ENCODE measurements at regions not wholly inside any gene's neighbourhood (a gene's known extent, or its start where the extent isn't known, plus 50 kb on each side); places are given as distances from the start of the nearest gene placed in this dataset.

DNA sequence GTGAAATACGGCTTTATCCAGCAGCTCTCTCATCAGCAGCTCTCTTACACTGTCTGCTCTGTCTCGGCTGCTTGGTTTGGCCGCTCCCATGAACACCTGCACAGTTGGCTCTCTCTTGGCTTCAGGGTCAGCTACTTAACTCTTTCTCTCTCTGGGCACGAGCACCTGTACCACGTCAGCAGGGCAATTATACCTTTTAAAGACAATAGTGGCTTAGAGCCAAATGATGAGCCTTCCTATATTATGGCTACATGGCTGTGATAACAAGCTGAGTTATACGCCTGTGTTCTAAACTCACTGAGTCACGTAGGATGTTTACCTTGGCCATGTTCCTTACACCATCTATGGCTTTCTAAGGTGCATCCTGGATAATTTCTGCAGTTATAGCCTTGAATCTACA, 69.2 kb upstream of the CTNND2 start:
- no peak overlapping the region for H3K27ac Mint-ChIP-seq (ENCODE audit: low read depth, unreplicated experiment)
- POLR2A ChIA-PET = no interaction called here
- no peaks in the 10 kb centered on the region for H3K36me3 Mint-ChIP-seq (ENCODE audit: insufficient read depth, unreplicated experiment)
- peak; percentile 77 for DNase-seq (ENCODE audit: unreplicated experiment)
- no TSS peak for BruUV-seq (replicated peaks)
- intact Hi-C loops (cut with micrococcal nuclease) = no loop called here
- no peaks in the 10 kb centered on the region for H3K27me3 Mint-ChIP-seq (ENCODE audit: insufficient read depth, unreplicated experiment)
- CTCF ChIA-PET = interaction anchor here (0.6 to 1.4 kb wide), 3 partner anchors 10 to 16 kb away, joined by 3 read pairs; no protein-coding TSS in a partner anchor
- no peak for TF ChIP-seq CTCF (IDR thresholded peaks at IDR 0.05; ENCODE audit: unreplicated experiment)
- no peak overlapping the region for H3K4me3 Mint-ChIP-seq (ENCODE audit: unreplicated experiment)
- H3K4me1 Mint-ChIP-seq (ENCODE audit: insufficient read depth, unreplicated experiment) = peaks cover 7% of the 10 kb centered on the region
- H3K9me3 Mint-ChIP-seq (ENCODE audit: unreplicated experiment) = no peaks in the 10 kb centered on the region

GRCh38 chr5:11963227-11963626, 59.0 kb upstream of the CTNND2 start:
- ChIA-PET POLR2A (interaction anchor here (0.5 kb wide), 1 partner anchor 7 kb away, joined by 3 read pairs; no protein-coding TSS in a partner anchor), CTCF (interaction anchor here (0.6 kb wide), 1 partner anchor 110 kb away, joined by 3 read pairs; no protein-coding TSS in a partner anchor)
- Mint-ChIP-seq H3K27me3 (ENCODE audit: insufficient read depth, unreplicated experiment) (no peaks in the 10 kb centered on the region), H3K4me3 (ENCODE audit: unreplicated experiment) (no peak overlapping the region), H3K27ac (ENCODE audit: low read depth, unreplicated experiment) (no peak overlapping the region), H3K4me1 (ENCODE audit: insufficient read depth, unreplicated experiment) (no peaks in the 10 kb centered on the region), H3K9me3 (ENCODE audit: unreplicated experiment) (no peaks in the 10 kb centered on the region), H3K36me3 (ENCODE audit: insufficient read depth, unreplicated experiment) (no peaks in the 10 kb centered on the region)
- no peak for TF ChIP-seq CTCF (IDR thresholded peaks at IDR 0.05; ENCODE audit: unreplicated experiment)
- no TSS peak for BruUV-seq (replicated peaks)
- intact Hi-C loops (cut with micrococcal nuclease) = no loop called here
- no peak for DNase-seq (ENCODE audit: unreplicated experiment)

DNA sequence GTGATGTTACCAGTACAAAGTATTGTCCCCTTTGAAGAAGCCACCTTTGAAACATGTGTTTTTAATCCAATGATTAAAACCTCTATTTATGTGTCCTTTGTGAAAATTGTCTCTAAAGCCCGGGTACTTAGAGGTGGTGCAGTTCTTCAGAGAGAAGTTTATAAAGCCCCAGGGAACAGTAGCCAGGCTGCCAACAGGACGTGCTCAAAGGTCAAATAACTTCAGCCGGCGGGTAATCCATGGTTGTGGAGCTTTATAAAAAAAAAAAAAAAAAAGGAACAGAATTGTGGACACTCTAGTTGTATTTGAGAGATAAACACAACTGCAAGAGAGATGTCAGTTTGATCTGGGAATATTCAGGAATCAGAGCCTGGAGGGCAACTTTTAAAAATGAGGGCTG, 57.9 kb upstream of the CTNND2 start:
- Mint-ChIP-seq H3K4me3 (ENCODE audit: unreplicated experiment) (no peak overlapping the region), H3K36me3 (ENCODE audit: insufficient read depth, unreplicated experiment) (no peaks in the 10 kb centered on the region), H3K4me1 (ENCODE audit: insufficient read depth, unreplicated experiment) (no peaks in the 10 kb centered on the region), H3K9me3 (ENCODE audit: unreplicated experiment) (no peaks in the 10 kb centered on the region), H3K27ac (ENCODE audit: low read depth, unreplicated experiment) (no peak overlapping the region), H3K27me3 (ENCODE audit: insufficient read depth, unreplicated experiment) (no peaks in the 10 kb centered on the region)
- no peak for DNase-seq (ENCODE audit: unreplicated experiment)
- ChIA-PET POLR2A (no interaction called here), CTCF (no interaction called here)
- TF ChIP-seq CTCF (IDR thresholded peaks at IDR 0.05; ENCODE audit: unreplicated experiment) = no peak
- intact Hi-C loops (cut with micrococcal nuclease) = no loop called here
- BruUV-seq (replicated peaks) = no TSS peak

DNA sequence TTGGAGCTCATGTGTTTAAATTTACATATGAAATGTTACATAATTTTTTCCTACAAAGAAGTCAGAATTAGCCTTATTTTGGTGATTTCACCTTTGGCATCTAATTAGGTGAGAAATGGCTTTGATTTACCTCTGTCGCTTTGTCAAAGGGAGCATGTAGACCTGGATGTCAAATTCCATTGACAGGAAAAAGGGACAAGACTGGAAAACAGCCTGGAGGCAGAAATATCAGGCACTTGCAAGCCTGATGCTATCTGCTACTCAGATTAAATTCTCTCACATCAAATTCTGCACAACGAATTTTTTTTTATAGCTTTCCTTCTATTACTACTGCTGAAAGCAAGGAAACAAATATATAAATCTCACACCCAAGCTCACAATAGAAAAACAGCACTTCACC, 54.1 kb upstream of the CTNND2 start:
- no TSS peak for BruUV-seq (replicated peaks)

More for the DNA sequence above, 54.1 kb upstream of the CTNND2 start:
- Mint-ChIP-seq H3K36me3 (ENCODE audit: insufficient read depth, unreplicated experiment) (no peaks in the 10 kb centered on the region), H3K4me1 (ENCODE audit: insufficient read depth, unreplicated experiment) (peaks cover 14% of the 10 kb centered on the region), H3K27ac (ENCODE audit: low read depth, unreplicated experiment) (no peak overlapping the region), H3K9me3 (ENCODE audit: unreplicated experiment) (no peaks in the 10 kb centered on the region), H3K27me3 (ENCODE audit: insufficient read depth, unreplicated experiment) (no peaks in the 10 kb centered on the region), H3K4me3 (ENCODE audit: unreplicated experiment) (no peak overlapping the region)
- CTCF ChIA-PET = no interaction called here
- intact Hi-C loops (cut with micrococcal nuclease) = no loop called here
- POLR2A ChIA-PET = no interaction called here
- no peak for TF ChIP-seq CTCF (IDR thresholded peaks at IDR 0.05; ENCODE audit: unreplicated experiment)
- DNase-seq (ENCODE audit: unreplicated experiment) = no peak

All from MCF 10A (cell line).